Lung (tissue), 11 donors: ENCODE measurements at regions not wholly inside any gene's neighbourhood (a gene's known extent, or its start where the extent isn't known, plus 50 kb on each side); places are given as distances from the start of the nearest gene placed in this dataset.

ENCODE experiments used
- ATAC-seq: fragments of 200-7000 bp; cut with Tn5 transposase; one replicate; pipeline ENCODE4 v1.9.1; 2020; ENCODE audit warnings: moderate number of reproducible peaks; ENCODE audit not compliant: insufficient read depth, low FRiP score
- DNase-seq, 3 donors: peaks; one replicate each; pipeline ENCODE4 v3.0.0-alpha.2; 2013 to 2017
- H3K27ac ChIP-seq, 2 donors: one replicate each; pipeline ENCODE4 v1.5.1; 2013; ENCODE audit warnings: mild to moderate bottlenecking in 2 of 2, moderate library complexity in 2 of 2, control low read depth in 1 of 2, inconsistent platforms in 1 of 2, low read depth in 1 of 2, low read length in 1 of 2
- H3K27me3 ChIP-seq, 3 donors: one replicate each; pipeline ENCODE4 v1.5.1; 2013; ENCODE audit warnings: low read length in 2 of 3; ENCODE audit not compliant: control insufficient read depth in 3 of 3, insufficient read depth in 3 of 3
- H3K36me3 ChIP-seq, 4 donors: one replicate each; pipeline ENCODE4 v1.5.1; 2013; ENCODE audit warnings: low read length in 4 of 4, mild to moderate bottlenecking in 1 of 4, moderate library complexity in 1 of 4; ENCODE audit not compliant: control insufficient read depth in 4 of 4, insufficient read depth in 4 of 4
- H3K4me1 ChIP-seq, 5 donors: one replicate each; pipeline ENCODE4 v1.5.1; 2013; ENCODE audit warnings: low read length in 5 of 5, mild to moderate bottlenecking in 2 of 5, moderate library complexity in 1 of 5; ENCODE audit not compliant: control insufficient read depth in 5 of 5, insufficient read depth in 5 of 5
- H3K4me3 ChIP-seq: one replicate; pipeline ENCODE4 v1.5.1; 2013; ENCODE audit warnings: mild to moderate bottlenecking, control low read depth, moderate library complexity
- H3K9ac ChIP-seq, 2 donors: one replicate each; pipeline ENCODE4 v1.5.1; 2013; ENCODE audit warnings: low read length in 2 of 2, control low read depth in 1 of 2; ENCODE audit not compliant: insufficient read depth in 1 of 2
- H3K9me3 ChIP-seq, 4 donors: one replicate each; pipeline ENCODE4 v1.5.1; 2013; ENCODE audit warnings: low read length in 3 of 4, mild to moderate bottlenecking in 1 of 4, moderate library complexity in 1 of 4; ENCODE audit not compliant: control insufficient read depth in 4 of 4, insufficient read depth in 3 of 4
- WGBS, 2 donors: extraction: QIAGEN DNeasy Blood & Tissue Kit; methylation state at CpG; one replicate each; pipeline ENCODE4 v1.1.7; 2013; 5-methylcytosine and 5-hydroxymethylcytosine counted together
- TF ChIP-seq, protein P1 (sequence below): IDR thresholded peaks from 2 replicates; pipeline ENCODE4 v1.5.1; 2012; ENCODE audit warnings: mild to moderate bottlenecking; ENCODE audit errors: control extremely low read depth, extremely low read depth
- donor health status: control.
- donor health status: control.
- donor health status: Bipolar disorder and iron deficiency.
- donor health status: healthy.
- donor health status: DM: yes; HTN: yes; CAD: no.

DNA sequence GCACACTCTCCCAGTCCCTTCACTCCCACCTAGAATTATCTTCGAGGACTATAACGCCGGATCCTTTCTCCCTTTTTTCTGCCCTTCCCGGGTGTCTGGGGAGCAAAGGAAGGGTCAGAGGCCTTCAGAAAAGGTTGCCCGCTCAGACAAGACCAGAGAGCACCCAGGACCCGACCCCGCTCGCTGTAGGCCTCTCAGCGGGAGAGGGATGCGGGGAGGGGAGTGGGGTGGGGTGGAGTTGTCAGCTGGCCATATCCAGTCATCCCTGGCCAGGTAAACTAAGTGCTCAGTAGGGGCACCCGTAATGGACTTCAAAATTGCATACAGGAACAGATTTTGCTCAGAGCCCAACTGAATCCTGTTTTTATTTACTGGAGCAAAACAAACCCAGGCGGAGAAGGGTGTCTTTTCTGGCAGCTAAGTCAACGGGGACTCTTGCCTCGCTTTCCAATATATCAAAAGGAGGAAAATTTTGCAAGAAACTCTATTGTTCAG is 65.0 kb downstream of the NOL4 start:
- Histone ChIP-seq H3K27ac (no peak overlapping the region), H3K27me3 (peaks cover 0 to 14% (median 0%) of the 10 kb centered on the region in 3 donors), H3K4me3 (no peak overlapping the region), H3K9me3 (peaks cover 0 to 8% (median 0%) of the 10 kb centered on the region in 4 donors), H3K9ac (no peak overlapping the region), H3K4me1 (peaks cover 0 to 4% (median 0%) of the 10 kb centered on the region in 5 donors), H3K36me3 (no peaks in the 10 kb centered on the region)
- TF ChIP-seq, protein P1, sequence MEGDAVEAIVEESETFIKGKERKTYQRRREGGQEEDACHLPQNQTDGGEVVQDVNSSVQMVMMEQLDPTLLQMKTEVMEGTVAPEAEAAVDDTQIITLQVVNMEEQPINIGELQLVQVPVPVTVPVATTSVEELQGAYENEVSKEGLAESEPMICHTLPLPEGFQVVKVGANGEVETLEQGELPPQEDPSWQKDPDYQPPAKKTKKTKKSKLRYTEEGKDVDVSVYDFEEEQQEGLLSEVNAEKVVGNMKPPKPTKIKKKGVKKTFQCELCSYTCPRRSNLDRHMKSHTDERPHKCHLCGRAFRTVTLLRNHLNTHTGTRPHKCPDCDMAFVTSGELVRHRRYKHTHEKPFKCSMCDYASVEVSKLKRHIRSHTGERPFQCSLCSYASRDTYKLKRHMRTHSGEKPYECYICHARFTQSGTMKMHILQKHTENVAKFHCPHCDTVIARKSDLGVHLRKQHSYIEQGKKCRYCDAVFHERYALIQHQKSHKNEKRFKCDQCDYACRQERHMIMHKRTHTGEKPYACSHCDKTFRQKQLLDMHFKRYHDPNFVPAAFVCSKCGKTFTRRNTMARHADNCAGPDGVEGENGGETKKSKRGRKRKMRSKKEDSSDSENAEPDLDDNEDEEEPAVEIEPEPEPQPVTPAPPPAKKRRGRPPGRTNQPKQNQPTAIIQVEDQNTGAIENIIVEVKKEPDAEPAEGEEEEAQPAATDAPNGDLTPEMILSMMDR, result no peak
- 54 to 56% methylated on average over 14 of the region's 14 CpGs for WGBS, 2 donors
- DNase-seq (no peak), ATAC-seq (no peak)

DNA sequence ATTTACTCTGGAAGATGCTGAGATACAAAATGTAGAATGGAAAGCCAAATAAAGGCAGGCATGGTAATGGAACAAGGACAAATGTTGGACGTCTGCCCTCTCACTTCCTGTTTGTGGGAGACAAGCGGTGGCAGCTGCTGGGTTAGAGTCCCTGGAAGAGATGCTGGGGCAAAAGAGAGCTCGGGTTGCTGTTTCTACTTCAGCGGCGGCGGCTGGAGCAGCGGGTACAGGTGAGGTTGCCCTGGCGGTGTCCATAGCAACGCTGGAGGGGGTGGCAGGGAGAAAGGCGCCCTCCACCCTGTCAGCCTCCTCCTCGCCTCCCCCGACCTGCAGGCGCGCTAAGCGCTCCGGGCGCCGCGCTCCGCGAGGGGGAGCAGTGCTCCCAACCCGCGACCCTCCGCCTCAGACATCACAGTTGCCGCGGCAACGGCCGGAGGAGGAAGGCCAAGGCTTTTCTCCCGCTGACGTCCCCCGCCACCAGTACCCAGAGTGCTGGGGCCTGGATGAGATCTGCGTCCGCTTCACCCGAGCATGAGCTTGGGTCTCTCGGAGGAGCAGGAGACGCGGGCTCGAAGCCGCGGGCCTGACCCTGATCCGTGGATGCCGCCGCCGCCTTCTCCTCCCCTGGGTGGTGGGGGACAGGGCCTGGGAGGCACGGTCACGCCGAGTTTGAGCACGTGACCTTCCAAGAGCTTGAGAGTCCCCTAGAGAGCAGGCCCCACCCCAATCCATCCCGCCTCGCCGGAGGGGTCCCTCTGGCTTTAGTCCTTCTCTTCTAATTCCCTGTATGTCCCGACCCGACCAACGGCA is 65.6 kb downstream of the NOL4 start:
- ATAC-seq, result no peak
- 2 to 4% methylated on average over 36 to 54 of the region's 54 CpGs for WGBS, 2 donors

DNA sequence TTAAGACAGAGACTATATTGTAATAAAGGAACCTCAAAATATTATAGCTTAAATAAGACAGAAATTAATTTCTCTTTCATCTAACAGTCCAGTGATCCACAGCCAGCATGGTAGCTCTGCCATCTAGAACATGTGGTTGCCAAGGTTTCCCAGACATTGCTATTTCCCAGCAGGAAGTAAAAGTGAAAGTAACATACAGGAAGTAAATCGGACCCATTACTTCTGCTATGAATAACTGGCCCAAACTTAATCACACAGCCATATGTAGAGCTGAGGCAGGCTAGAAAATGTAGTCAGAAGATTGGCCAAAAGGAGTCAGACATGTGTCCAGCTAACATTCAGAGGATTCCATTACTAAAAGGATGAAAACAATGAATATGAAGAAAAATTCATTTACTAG is 71.0 kb downstream of the NOL4 start:
- no peak overlapping the region for H3K4me3 ChIP-seq
- ATAC-seq, result no peak

More for the DNA sequence above, 65.6 kb downstream of the NOL4 start:
- Histone ChIP-seq H3K4me3 (no peak overlapping the region), H3K9me3 (peaks cover 0 to 8% (median 0%) of the 10 kb centered on the region in 4 donors), H3K27me3 (peaks cover 0 to 14% (median 0%) of the 10 kb centered on the region in 3 donors), H3K4me1 (peaks cover 0 to 4% (median 0%) of the 10 kb centered on the region in 5 donors), H3K27ac (no peak overlapping the region), H3K9ac (no peak overlapping the region), H3K36me3 (no peaks in the 10 kb centered on the region)
- peak; percentile 85 to 89 (median 86) for DNase-seq
- TF ChIP-seq, protein P1, result no peak

More for the DNA sequence above, 71.0 kb downstream of the NOL4 start:
- Histone ChIP-seq H3K9ac (no peak overlapping the region), H3K27me3 (peaks cover 0 to 5% (median 0%) of the 10 kb centered on the region in 3 donors), H3K9me3 (no peaks in the 10 kb centered on the region), H3K36me3 (no peaks in the 10 kb centered on the region), H3K27ac (no peak overlapping the region), H3K4me1 (peaks cover 0 to 2% (median 0%) of the 10 kb centered on the region in 5 donors)
- TF ChIP-seq, protein P1, result no peak
- DNase-seq, result peak in 2 of 3 donors; percentile 4 to 27
- whole genome bisulfite sequencing, 2 donors, result 22 to 25% methylated on average over 1 of the region's 1 CpG
